KBM-7 (cell line): ENCODE measurements at regions not wholly inside any gene's neighbourhood (a gene's known extent, or its start where the extent isn't known, plus 50 kb on each side); places are given as distances from the start of the nearest gene placed in this dataset.

ENCODE experiments used
- DNase-seq: peaks from one replicate; pipeline ENCODE4 v3.0.0-alpha.2; 2015
- in situ Hi-C: fragments of 300-500 bp; cut with MboI; formaldehyde crosslinking; loops from 2 replicates; pipeline ENCODE4 v1.14.3; 2020; ENCODE audit warnings: low sequenced_read_pairs, low pct_unique_long_range_greater_than_20kb, mixed read lengths

- no peak for DNase-seq
- in situ Hi-C loops, result loop anchor here (25.0 kb wide), 1 partner anchor 278 kb away; no protein-coding TSS in a partner anchor
Observed at GRCh38 chr9:114733816-114734215, 51.8 kb upstream of the TEX48 start.

GRCh38 chr9:114732823-114733222 is 50.8 kb upstream of the TEX48 start:
- in situ Hi-C loops, result loop anchor here (25.0 kb wide), 1 partner anchor 279 kb away; no protein-coding TSS in a partner anchor
- DNase-seq, result no peak
